Fibroblast of pulmonary artery (primary cell): ENCODE measurements at regions not wholly inside any gene's neighbourhood (a gene's known extent, or its start where the extent isn't known, plus 50 kb on each side); places are given as distances from the start of the nearest gene placed in this dataset.
A peak's percentile ranks its signal among the peaks of the same experiment; 100 is the strongest.

Experiments
- DNase-seq: peaks from one replicate; pipeline ENCODE4 v3.0.0-alpha.2; 2010; ENCODE audit warnings: low read depth
- H3K4me3 ChIP-seq: replicated peaks from 2 replicates; pipeline ENCODE4 v1.5.1; 2011; ENCODE audit warnings: low read depth, mild to moderate bottlenecking, control low read depth, low read length, moderate library complexity
- CTCF ChIP-seq: IDR thresholded peaks from 2 replicates; pipeline ENCODE4 v1.5.1; 2011; ENCODE audit warnings: mild to moderate bottlenecking, control low read depth, low read length, inconsistent platforms; ENCODE audit errors: missing control alignments

DNA sequence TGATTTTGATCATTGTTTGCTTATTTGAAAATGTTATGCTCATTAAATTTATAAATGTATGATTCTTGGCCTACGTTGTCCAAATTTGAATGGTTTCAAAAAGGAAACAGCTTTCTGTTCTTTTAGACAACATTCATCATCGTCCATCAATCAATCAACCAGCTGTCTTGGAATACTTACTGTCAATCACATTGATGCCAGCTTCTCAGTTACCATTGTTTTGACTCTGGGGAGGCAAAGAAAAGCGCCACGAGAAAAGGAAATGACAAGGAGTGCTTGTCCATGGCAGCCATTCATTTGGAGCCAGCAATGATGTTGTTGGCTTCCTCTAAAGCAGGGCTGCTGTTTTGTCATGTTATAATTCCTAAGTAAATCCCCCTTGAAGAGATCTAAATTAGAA is 62.2 kb upstream of the TP63 start:
- no peak overlapping the region for H3K4me3 ChIP-seq
- DNase-seq, result no peak
- TF ChIP-seq CTCF, result no peak

- no peak for DNase-seq
- no peak for TF ChIP-seq CTCF
- no peak overlapping the region for H3K4me3 ChIP-seq
These were observed 61.7 kb upstream of the TP63 start for GRCh38 chr3:189569473-189569872.

GRCh38 chr3:189570916-189571315 is 60.3 kb upstream of the TP63 start:
- DNase-seq, result no peak
- no peak for TF ChIP-seq CTCF
- H3K4me3 ChIP-seq, result no peak overlapping the region

DNA sequence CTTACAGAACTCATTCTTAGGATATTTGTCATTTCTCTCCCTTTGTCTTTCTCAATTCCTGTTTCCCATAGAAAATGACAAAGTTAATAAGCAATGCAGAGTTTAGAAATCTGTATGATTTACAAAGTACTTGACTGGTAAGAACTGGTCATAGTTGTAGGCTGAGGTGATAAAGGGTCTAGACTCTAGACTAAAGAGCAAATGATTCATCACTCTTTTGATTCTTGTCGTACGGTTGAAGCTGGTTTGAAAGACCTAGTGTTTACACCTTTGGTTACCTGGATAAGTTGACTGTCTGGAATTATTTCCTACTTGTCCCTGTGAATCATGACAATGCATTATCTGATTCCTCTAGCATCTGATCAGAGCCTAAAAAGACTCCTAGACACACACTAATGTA is 58.9 kb upstream of the TP63 start:
- peak; percentile 43 for DNase-seq
- no peak overlapping the region for H3K4me3 ChIP-seq
- TF ChIP-seq CTCF, result no peak

GRCh38 chr3:189573004-189573403 is 58.2 kb upstream of the TP63 start:
- H3K4me3 ChIP-seq, result no peak overlapping the region
- no peak for DNase-seq
- TF ChIP-seq CTCF, result no peak

DNA sequence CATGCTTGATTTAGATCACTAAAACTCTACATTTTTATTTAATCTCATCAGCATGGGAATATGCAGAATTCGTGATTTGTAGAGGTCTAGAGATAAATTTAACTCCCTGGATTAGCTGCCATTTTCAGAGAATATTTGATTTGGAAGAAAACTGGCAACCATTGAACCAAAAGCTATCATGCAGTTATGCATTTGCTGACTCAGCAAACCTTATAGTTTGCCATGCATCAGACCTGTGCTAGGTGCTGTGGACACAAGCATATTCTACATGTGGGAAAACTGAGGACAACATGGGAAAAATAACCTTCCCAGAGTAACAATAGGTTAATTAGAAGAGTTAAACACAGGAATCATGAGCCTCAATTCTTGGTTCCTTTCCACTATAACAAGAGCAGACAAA is 54.7 kb upstream of the TP63 start:
- DNase-seq, result no peak
- no peak for TF ChIP-seq CTCF

GRCh38 chr3:189577050-189577951 is 53.9 kb upstream of the TP63 start:
- no peak overlapping the region for H3K4me3 ChIP-seq
- DNase-seq, result no peak
- no peak for TF ChIP-seq CTCF

More for the DNA sequence above, 54.7 kb upstream of the TP63 start:
- no peak overlapping the region for H3K4me3 ChIP-seq
